ENCODE measurements at regions not wholly inside any gene's neighbourhood (a gene's known extent, or its start where the extent isn't known, plus 50 kb on each side); places are given as distances from the start of the nearest gene placed in this dataset.
"Not testable (repeated sequence)": the region's sequence is repeated elsewhere in the genome, so short reads cannot be mapped to it uniquely, and the experiment has no call there.

GRCh38 chr5:171710451-171711024, 75.1 kb upstream of the SMIM23 start:
- no peak for DNase-seq (ENCODE audit: low read depth in 2 of 2)

DNA sequence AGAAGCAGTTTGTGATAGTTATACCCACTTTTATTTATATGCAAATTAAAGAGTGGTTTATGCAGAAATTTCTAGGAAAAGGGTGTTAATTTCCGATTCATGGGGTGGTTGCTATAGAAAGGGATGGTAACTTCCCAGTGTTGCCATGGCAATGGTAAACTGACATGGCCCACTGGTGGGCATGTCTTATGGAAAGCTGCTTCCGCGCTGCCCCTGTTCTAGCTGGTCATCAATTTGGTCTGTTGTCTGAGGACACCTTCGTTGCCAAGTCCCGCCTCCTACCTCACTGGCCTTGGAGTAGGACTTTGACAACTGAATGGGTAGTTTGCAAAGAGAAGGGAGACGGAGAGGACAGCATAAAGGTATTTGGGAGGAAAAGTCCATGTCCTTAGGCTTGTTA, 74.0 kb upstream of the SMIM23 start:
- no peak for DNase-seq (ENCODE audit: low read depth in 2 of 2)

DNA sequence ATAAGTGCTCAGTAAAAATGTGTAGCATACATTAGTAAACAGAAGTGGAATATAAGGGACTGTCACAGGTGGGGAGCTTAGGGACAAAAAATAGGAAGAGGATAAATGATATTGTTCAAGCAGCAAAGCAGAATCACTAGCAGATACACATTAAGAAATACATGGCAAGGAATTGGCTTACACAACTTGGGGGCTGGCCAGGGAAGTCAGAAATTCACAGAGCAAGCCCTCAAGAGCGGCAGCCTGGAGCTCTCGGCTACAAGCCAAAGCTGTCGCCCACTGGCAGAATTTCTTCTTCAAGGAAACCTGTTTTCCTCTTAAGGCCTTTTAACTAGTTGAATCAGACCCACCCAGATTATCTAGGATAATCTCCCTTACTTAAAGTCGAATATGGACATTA, 73.0 kb upstream of the SMIM23 start:
- DNase-seq (ENCODE audit: low read depth in 2 of 2) = no peak

DNA sequence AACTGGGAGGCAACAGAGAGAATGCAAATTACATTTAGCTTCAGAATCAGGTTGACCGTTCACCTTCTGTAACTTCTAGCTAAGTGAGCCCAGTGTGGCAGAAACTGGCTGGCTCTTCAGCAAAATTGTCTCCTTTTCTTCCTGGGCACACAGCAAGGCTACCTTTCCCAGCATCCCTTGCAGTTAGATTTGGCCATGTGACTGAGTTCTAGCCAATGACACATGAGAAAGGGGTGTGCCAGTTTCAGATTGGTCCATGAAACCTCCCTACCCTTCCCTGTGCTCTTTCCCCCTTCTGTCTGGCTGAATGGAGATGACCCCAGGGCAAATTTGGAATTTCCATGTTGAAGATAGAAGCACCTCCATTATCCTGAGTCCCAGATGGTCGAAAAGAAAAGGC, 72.5 kb upstream of the SMIM23 start:
- DNase-seq (ENCODE audit: low read depth in 2 of 2) = no peak

- no peak for DNase-seq (ENCODE audit: low read depth in 2 of 2)
Measured at GRCh38 chr5:171714261-171714660, 71.4 kb upstream of the SMIM23 start.

GRCh38 chr5:171714851-171715250, 70.8 kb upstream of the SMIM23 start:
- DNase-seq (ENCODE audit: low read depth in 2 of 2) = no peak

- DNase-seq (ENCODE audit: low read depth in 2 of 2) = no peak
Measured at GRCh38 chr5:171715551-171715950, 70.1 kb upstream of the SMIM23 start.

- DNase-seq (ENCODE audit: low read depth in 2 of 2) = no peak
Measured at GRCh38 chr5:171720086-171720485, 65.5 kb upstream of the SMIM23 start.

GRCh38 chr5:171721464-171721863, 64.2 kb upstream of the SMIM23 start:
- peak in 1 of 2 donors; percentile 9 for DNase-seq (ENCODE audit: low read depth in 2 of 2)

GRCh38 chr5:171724468-171725204, 61.0 kb upstream of the SMIM23 start:
- DNase-seq (ENCODE audit: low read depth in 2 of 2) = no peak

DNA sequence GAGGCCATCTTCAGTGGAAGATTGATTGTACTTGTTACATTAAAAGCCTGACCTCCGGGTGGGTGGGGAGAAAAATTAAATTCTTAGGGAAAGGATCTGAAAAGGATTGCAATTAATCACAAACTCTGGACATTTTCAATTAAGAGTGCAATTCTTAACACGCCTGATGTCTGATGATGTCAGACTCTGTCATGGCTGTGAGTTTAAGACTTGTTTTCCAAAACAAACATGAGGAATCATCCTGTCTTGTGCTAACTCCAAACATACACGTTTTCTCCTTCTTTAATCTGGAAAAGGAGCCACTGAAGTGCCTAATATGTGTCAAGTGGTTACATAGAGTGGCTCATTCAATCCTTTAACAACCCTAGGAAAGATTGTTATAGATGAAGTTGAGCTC, 60.4 kb upstream of the SMIM23 start:
- DNase-seq (ENCODE audit: low read depth in 2 of 2) = no peak

DNA sequence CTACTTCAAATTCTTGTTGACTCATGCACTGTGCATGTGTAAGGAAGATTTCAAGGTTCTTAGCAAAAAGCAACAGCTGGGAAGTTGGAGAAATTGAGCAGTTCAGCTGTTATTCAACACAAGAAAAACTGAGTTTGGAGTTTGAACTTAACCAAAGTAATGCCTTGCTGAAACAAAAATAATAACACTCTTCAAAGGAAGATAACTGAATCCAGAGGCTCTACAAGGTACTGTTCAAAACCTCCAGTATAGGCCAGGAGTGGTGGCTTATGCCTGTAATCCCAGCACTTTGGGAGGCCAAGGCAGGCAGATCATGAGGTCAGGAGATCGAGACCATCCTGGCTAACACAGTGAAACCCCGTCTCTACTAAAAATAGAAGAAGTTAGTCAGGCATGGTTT, 58.8 kb upstream of the SMIM23 start:
- not testable (repeated sequence) for DNase-seq (ENCODE audit: low read depth in 2 of 2)

GRCh38 chr5:171728686-171729085, 56.9 kb upstream of the SMIM23 start:
- no peak for DNase-seq (ENCODE audit: low read depth in 2 of 2)
